Nephron (organoid): ENCODE measurements at regions not wholly inside any gene's neighbourhood (a gene's known extent, or its start where the extent isn't known, plus 50 kb on each side); places are given as distances from the start of the nearest gene placed in this dataset.
A peak's percentile ranks its signal among the peaks of the same experiment; 100 is the strongest.

Source experiments
- H3K27ac Mint-ChIP-seq, 3 experiments: 2 replicates each; pipeline ENCODE4 v1.8.0; 2020; ENCODE audit warnings: mixed read lengths in 3 of 3, mild to moderate bottlenecking in 2 of 3, moderate library complexity in 1 of 3
- H3K27me3 Mint-ChIP-seq: 2 replicates; pipeline ENCODE4 v1.8.0; 2021; ENCODE audit warnings: low read depth, mild to moderate bottlenecking, moderate library complexity, mixed read lengths
- H3K36me3 Mint-ChIP-seq: 2 replicates; pipeline ENCODE4 v1.8.0; 2020; ENCODE audit warnings: low read depth, mixed read lengths
- H3K4me1 Mint-ChIP-seq: 2 replicates; pipeline ENCODE4 v1.8.0; 2020; ENCODE audit warnings: mixed read lengths
- H3K4me3 Mint-ChIP-seq, 3 experiments: 2 replicates each; pipeline ENCODE4 v1.8.0; 2020; ENCODE audit warnings: mild to moderate bottlenecking in 3 of 3, mixed read lengths in 3 of 3, moderate library complexity in 2 of 3
- H3K9me3 Mint-ChIP-seq: 2 replicates; pipeline ENCODE4 v1.8.0; 2020; ENCODE audit warnings: mixed read lengths
- TF ChIP-seq, protein P1 (sequence below), 3 experiments: fragments of 200-600 bp; sonication (generic); IDR thresholded peaks; one replicate each; pipeline ENCODE4 v1.5.0; 2021; ENCODE audit warnings: antibody characterized with exemption in 3 of 3; ENCODE audit not compliant: unreplicated experiment in 3 of 3

DNA sequence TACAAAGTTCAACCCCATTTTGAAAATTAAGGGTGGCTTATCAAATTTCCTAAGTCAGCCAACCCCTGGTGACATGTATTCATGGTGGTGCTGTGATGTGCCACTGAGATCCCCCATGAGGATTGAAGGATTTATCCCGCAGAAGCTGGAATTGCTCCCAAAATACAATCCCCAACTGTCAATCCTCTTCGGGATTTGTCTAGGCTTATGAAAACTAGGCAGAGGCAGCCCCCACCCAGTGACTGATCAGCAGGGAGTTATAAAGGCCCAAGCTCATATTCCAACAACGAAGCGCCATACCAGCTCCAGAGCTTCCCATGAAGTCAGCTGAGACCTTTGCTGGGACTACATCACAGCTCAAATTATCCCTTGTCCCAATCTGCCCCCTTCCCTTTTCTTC, 316.0 kb downstream of the ENC1 start:
- no peak overlapping the region for H3K4me3 Mint-ChIP-seq
- TF ChIP-seq, protein P1, sequence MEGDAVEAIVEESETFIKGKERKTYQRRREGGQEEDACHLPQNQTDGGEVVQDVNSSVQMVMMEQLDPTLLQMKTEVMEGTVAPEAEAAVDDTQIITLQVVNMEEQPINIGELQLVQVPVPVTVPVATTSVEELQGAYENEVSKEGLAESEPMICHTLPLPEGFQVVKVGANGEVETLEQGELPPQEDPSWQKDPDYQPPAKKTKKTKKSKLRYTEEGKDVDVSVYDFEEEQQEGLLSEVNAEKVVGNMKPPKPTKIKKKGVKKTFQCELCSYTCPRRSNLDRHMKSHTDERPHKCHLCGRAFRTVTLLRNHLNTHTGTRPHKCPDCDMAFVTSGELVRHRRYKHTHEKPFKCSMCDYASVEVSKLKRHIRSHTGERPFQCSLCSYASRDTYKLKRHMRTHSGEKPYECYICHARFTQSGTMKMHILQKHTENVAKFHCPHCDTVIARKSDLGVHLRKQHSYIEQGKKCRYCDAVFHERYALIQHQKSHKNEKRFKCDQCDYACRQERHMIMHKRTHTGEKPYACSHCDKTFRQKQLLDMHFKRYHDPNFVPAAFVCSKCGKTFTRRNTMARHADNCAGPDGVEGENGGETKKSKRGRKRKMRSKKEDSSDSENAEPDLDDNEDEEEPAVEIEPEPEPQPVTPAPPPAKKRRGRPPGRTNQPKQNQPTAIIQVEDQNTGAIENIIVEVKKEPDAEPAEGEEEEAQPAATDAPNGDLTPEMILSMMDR (IDR thresholded peaks at IDR 0.05; ENCODE audit: unreplicated experiment in 3 of 3), result no peak
- H3K27ac Mint-ChIP-seq, result no peak overlapping the region

DNA sequence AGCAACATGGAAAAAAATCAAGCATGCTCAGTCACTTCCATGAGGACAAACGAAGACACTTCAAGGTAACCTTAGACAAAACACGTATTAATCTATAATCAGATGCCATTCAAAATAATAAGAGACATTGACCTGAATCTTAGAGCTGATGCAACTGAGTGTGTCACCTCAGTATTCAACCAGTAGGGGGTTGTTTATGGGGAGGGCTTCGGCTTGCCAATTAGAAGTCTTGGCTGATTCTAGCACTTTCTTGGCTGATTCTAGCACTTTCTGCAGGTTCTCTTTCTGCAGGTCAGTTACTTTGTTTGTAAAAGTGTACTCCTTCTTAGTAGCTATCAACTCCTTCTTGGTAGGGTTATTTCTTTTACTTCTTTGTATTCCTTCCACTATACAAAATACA, 317.6 kb downstream of the ENC1 start:
- Mint-ChIP-seq H3K36me3 (no peaks in the 10 kb centered on the region), H3K27ac (no peak overlapping the region), H3K4me3 (no peak overlapping the region), H3K4me1 (peaks cover 24% of the 10 kb centered on the region), H3K27me3 (peaks cover 8% of the 10 kb centered on the region), H3K9me3 (peaks cover 3% of the 10 kb centered on the region)
- TF ChIP-seq, protein P1 (IDR thresholded peaks at IDR 0.05; ENCODE audit: unreplicated experiment in 3 of 3), result peak in 1 of 3 experiments; percentile 8

More for the DNA sequence above, 316.0 kb downstream of the ENC1 start:
- H3K27me3 Mint-ChIP-seq, result peaks cover 8% of the 10 kb centered on the region
- H3K36me3 Mint-ChIP-seq, result no peaks in the 10 kb centered on the region
- H3K4me1 Mint-ChIP-seq, result peaks cover 28% of the 10 kb centered on the region
- H3K9me3 Mint-ChIP-seq, result peaks cover 3% of the 10 kb centered on the region

DNA sequence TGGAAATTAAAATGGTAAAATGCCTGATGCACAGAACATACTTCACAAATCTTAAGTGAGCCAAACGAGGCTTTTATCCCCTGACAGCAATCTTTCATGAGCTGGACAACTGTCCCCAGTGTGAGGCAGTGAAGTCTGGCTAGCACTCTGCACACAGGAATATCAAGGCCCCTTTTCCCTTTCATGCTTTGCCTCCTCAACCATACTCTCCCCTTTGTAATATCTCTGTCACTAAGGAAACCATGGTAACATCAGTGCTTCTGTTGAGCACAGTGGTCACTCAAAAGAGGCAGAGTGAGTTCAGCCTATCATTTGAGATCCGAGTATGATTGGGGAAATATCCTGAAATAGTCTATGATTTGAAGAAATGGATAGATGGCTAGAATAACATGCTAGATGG, 318.3 kb downstream of the ENC1 start:
- Mint-ChIP-seq H3K27ac (no peak overlapping the region), H3K9me3 (peaks cover 3% of the 10 kb centered on the region), H3K36me3 (no peaks in the 10 kb centered on the region), H3K4me1 (peaks cover 16% of the 10 kb centered on the region), H3K27me3 (peaks cover 8% of the 10 kb centered on the region), H3K4me3 (no peak overlapping the region)
- TF ChIP-seq, protein P1 (IDR thresholded peaks at IDR 0.05; ENCODE audit: unreplicated experiment in 3 of 3), result no peak

DNA sequence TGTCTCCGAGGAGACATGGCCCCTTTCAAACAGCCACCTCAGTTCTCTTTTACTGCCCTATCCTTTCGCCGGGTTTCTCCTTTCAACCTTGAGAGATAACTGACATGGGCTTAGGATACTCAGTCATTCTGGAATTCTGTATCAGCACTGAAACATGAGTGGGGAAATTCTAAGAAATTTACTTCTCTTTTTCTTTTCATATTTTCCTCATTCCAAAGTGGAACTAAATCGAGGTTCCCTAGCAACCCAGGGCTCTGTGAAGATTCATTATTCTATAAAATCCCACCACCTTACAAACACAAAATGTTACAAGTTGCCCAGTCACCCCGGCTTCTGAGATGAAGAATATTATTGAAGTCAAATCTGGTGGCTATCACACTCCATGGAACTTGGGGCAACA, 319.2 kb downstream of the ENC1 start:
- Mint-ChIP-seq H3K27me3 (peaks cover 8% of the 10 kb centered on the region), H3K4me3 (no peak overlapping the region), H3K27ac (no peak overlapping the region), H3K4me1 (peaks cover 14% of the 10 kb centered on the region), H3K36me3 (no peaks in the 10 kb centered on the region), H3K9me3 (peaks cover 3% of the 10 kb centered on the region)
- TF ChIP-seq, protein P1 (IDR thresholded peaks at IDR 0.05; ENCODE audit: unreplicated experiment in 3 of 3), result no peak

DNA sequence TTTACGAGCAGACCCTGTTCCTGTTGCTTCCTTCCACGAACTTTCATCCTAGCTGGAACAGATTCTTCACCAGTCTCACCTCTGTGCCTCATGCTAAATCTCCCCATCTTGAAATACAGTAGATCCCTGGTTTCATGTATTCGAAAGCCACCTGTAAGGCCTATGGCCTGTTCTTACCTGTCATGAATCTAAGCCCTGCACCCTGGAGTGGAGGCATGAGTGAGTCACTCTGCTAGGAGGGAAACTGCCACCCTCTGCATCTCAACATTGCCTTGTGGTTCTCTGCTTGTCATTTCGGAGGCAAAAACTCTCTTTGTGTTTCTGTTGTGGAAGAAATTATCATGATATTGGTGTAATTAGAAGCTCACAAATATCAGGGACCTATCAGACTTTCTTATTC, 320.0 kb downstream of the ENC1 start:
- TF ChIP-seq, protein P1 (IDR thresholded peaks at IDR 0.05; ENCODE audit: unreplicated experiment in 3 of 3), result no peak
- Mint-ChIP-seq H3K36me3 (no peaks in the 10 kb centered on the region), H3K27me3 (peaks cover 8% of the 10 kb centered on the region), H3K27ac (no peak overlapping the region), H3K4me1 (peaks cover 10% of the 10 kb centered on the region), H3K4me3 (no peak overlapping the region), H3K9me3 (no peaks in the 10 kb centered on the region)

DNA sequence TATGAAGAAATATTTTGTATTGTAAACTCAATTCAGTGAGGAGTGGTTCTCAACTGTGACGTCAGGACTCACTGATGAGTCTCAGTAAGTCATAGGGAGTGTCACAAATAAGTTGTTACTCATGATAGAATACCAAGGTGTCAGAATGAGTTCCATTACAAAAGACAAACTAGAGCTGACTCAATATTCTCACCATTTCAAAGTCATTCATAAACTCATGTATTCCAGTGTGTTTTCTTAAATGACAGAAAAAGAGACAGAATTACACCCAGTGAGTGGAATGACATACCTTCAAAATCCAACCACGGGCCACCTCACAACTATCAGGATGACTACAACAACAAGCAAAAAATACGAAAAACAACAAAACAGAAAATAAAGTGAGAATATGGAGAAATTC, 321.5 kb downstream of the ENC1 start:
- peaks cover 1% of the 10 kb centered on the region for H3K27me3 Mint-ChIP-seq
- peak overlapping the region in 2 of 3 experiments; percentile 54 to 71 for H3K27ac Mint-ChIP-seq
- TF ChIP-seq, protein P1 (IDR thresholded peaks at IDR 0.05; ENCODE audit: unreplicated experiment in 3 of 3), result no peak
- H3K36me3 Mint-ChIP-seq, result no peaks in the 10 kb centered on the region
- peaks cover 10% of the 10 kb centered on the region for H3K4me1 Mint-ChIP-seq
- no peak overlapping the region for H3K4me3 Mint-ChIP-seq
- no peaks in the 10 kb centered on the region for H3K9me3 Mint-ChIP-seq
